ENCODE measurements at regions not wholly inside any gene's neighbourhood (a gene's known extent, or its start where the extent isn't known, plus 50 kb on each side); places are given as distances from the start of the nearest gene placed in this dataset.

GRCh38 chr17:14474591-14474990 is 173.7 kb downstream of the HS3ST3B1 start (continued):
- no peak for TF ChIP-seq SUZ12 (IDR thresholded peaks at IDR 0.05; ENCODE audit: low read length)
- no peak for TF ChIP-seq PHF8 (conservative IDR thresholded peaks at IDR 0.05; ENCODE audit: low read depth, low read length)
- no peak for TF ChIP-seq CHD1 (IDR thresholded peaks at IDR 0.05; ENCODE audit: low read depth, low read length)
- no peak for TF ChIP-seq SP1 (IDR thresholded peaks at IDR 0.05; ENCODE audit: low read depth, low read length)
- TF ChIP-seq ZNF274 (IDR thresholded peaks at IDR 0.05; ENCODE audit: borderline replicate concordance, extremely low read depth, low read length) = no peak
- TF ChIP-seq YY1 (IDR thresholded peaks at IDR 0.05; ENCODE audit: low read depth, low read length) = no peak
- TF ChIP-seq JUN (IDR thresholded peaks at IDR 0.05; ENCODE audit: low read depth, low read length) = no peak
- TF ChIP-seq ASH2L (IDR thresholded peaks at IDR 0.05; ENCODE audit: low read length) = no peak
- TF ChIP-seq NANOG (IDR thresholded peaks at IDR 0.05; ENCODE audit: insufficient read depth, low read depth, low read length, poor library complexity, severe bottlenecking) = no peak
- TF ChIP-seq BACH1 (IDR thresholded peaks at IDR 0.05; ENCODE audit: low read length) = no peak
- no peak for TF ChIP-seq EZH2 (IDR thresholded peaks at IDR 0.05; ENCODE audit: low read depth, low read length, severe bottlenecking)
- no peak for TF ChIP-seq RBBP5 (IDR thresholded peaks at IDR 0.05; ENCODE audit: borderline replicate concordance, low read depth, low read length)
- TF ChIP-seq CREB1 (IDR thresholded peaks at IDR 0.05) = no peak
- no peak for TF ChIP-seq HDAC2 (IDR thresholded peaks at IDR 0.05; ENCODE audit: borderline replicate concordance in 1 of 2, low read depth in 2 of 2, low read length in 2 of 2)
- no peak for TF ChIP-seq KDM5A (IDR thresholded peaks at IDR 0.05; ENCODE audit: low read length)
- no peak for TF ChIP-seq JUND (IDR thresholded peaks at IDR 0.05; ENCODE audit: low read length)
- TF ChIP-seq CBX5 (IDR thresholded peaks at IDR 0.05; ENCODE audit: low read depth, low read length) = no peak
- no peak for TF ChIP-seq POLR2A (IDR thresholded peaks at IDR 0.05; ENCODE audit: control extremely low read depth in 1 of 2, low read depth in 2 of 2, low read length in 2 of 2)

All from H1 (cell line).